Neural progenitor cell (in vitro differentiated cells): ENCODE measurements at regions not wholly inside any gene's neighbourhood (a gene's known extent, or its start where the extent isn't known, plus 50 kb on each side); places are given as distances from the start of the nearest gene placed in this dataset.

Source experiments
- CTCF ChIP-seq: fragments of 200-600 bp; sonication (generic); IDR thresholded peaks from 2 replicates; pipeline ENCODE4 v1.5.1; 2017; ENCODE audit warnings: antibody characterized with exemption, mild to moderate bottlenecking
- EZH2 ChIP-seq: fragments of 200-600 bp; sonication (generic); IDR thresholded peaks from 2 replicates; pipeline ENCODE4 v1.6.1; 2017; ENCODE audit warnings: antibody characterized with exemption, mild to moderate bottlenecking, moderate library complexity

GRCh38 chr15:62510791-62511190, 345.7 kb upstream of the C2CD4B start:
- TF ChIP-seq CTCF (no peak), EZH2 (no peak)
